ENCODE measurements at regions not wholly inside any gene's neighbourhood (a gene's known extent, or its start where the extent isn't known, plus 50 kb on each side); places are given as distances from the start of the nearest gene placed in this dataset.
A peak's percentile ranks its signal among the peaks of the same experiment; 100 is the strongest.

- TF ChIP-seq CTCF (IDR thresholded peaks at IDR 0.05; ENCODE audit: insufficient read depth, low read length, poor library complexity, severe bottlenecking) = no peak
- TF ChIP-seq EZH2phosphoT487 (conservative IDR thresholded peaks at IDR 0.05; ENCODE audit: low read length) = no peak
- H2AFZ ChIP-seq (ENCODE audit: low read depth, low read length, severe bottlenecking) = no peak overlapping the region
- no peaks in the 10 kb centered on the region for H3K27me3 ChIP-seq (ENCODE audit: low read length)
- H3F3A ChIP-seq (ENCODE audit: insufficient read depth) = no peaks in the 10 kb centered on the region
- no peaks in the 10 kb centered on the region for H4K20me1 ChIP-seq (ENCODE audit: low read depth, low read length)
- H3K9me2 ChIP-seq (replicated peaks; ENCODE audit: insufficient read depth, low read length) = no peaks in the 10 kb centered on the region
- H3K27ac ChIP-seq (ENCODE audit: low read depth, low read length) = no peak overlapping the region
- H3K9ac ChIP-seq (ENCODE audit: low read length) = no peak overlapping the region
- no peaks in the 10 kb centered on the region for H3K9me3 ChIP-seq (ENCODE audit: insufficient read depth, low read length)
- no peaks in the 10 kb centered on the region for H3K79me2 ChIP-seq (ENCODE audit: insufficient read depth, low read length)
- no peak overlapping the region for H3K4me2 ChIP-seq (ENCODE audit: low read depth, low read length, poor library complexity, severe bottlenecking)
- H3K4me3 ChIP-seq (ENCODE audit: insufficient read depth, low read length, poor library complexity, severe bottlenecking) = no peak overlapping the region
- no peaks in the 10 kb centered on the region for H3K36me3 ChIP-seq (ENCODE audit: low read length)
Measured at GRCh38 chr11:111099028-111099713, 146.4 kb upstream of the POU2AF2 start.

- Histone ChIP-seq H3K36me3 (ENCODE audit: low read length) (no peaks in the 10 kb centered on the region), H3K4me2 (ENCODE audit: low read depth, low read length, poor library complexity, severe bottlenecking) (no peak overlapping the region), H3K9ac (ENCODE audit: low read length) (no peak overlapping the region), H3K9me3 (ENCODE audit: insufficient read depth, low read length) (no peaks in the 10 kb centered on the region), H3K9me2 (replicated peaks; ENCODE audit: insufficient read depth, low read length) (no peaks in the 10 kb centered on the region), H2AFZ (ENCODE audit: low read depth, low read length, severe bottlenecking) (no peak overlapping the region), H3K4me3 (ENCODE audit: insufficient read depth, low read length, poor library complexity, severe bottlenecking) (no peak overlapping the region), H4K20me1 (ENCODE audit: low read depth, low read length) (no peaks in the 10 kb centered on the region), H3K27me3 (ENCODE audit: low read length) (no peaks in the 10 kb centered on the region), H3F3A (ENCODE audit: insufficient read depth) (no peaks in the 10 kb centered on the region), H3K79me2 (ENCODE audit: insufficient read depth, low read length) (no peaks in the 10 kb centered on the region), H3K27ac (ENCODE audit: low read depth, low read length) (no peak overlapping the region)
- no peak for TF ChIP-seq EZH2phosphoT487 (conservative IDR thresholded peaks at IDR 0.05; ENCODE audit: low read length)
- TF ChIP-seq CTCF (IDR thresholded peaks at IDR 0.05; ENCODE audit: insufficient read depth, low read length, poor library complexity, severe bottlenecking) = no peak
Measured at GRCh38 chr11:111098091-111098490, 147.4 kb upstream of the POU2AF2 start.

GRCh38 chr11:111097191-111097590 lies 148.3 kb upstream of the POU2AF2 start:
- no peaks in the 10 kb centered on the region for H3K79me2 ChIP-seq (ENCODE audit: insufficient read depth, low read length)
- H3K9me2 ChIP-seq (replicated peaks; ENCODE audit: insufficient read depth, low read length) = no peaks in the 10 kb centered on the region
- H2AFZ ChIP-seq (ENCODE audit: low read depth, low read length, severe bottlenecking) = peak overlapping the region; percentile 76
- no peaks in the 10 kb centered on the region for H3K36me3 ChIP-seq (ENCODE audit: low read length)
- H3K27ac ChIP-seq (ENCODE audit: low read depth, low read length) = peak overlapping the region; percentile 31
- H3K27me3 ChIP-seq (ENCODE audit: low read length) = no peaks in the 10 kb centered on the region
- peak overlapping the region; percentile 59 for H3K9ac ChIP-seq (ENCODE audit: low read length)
- no peaks in the 10 kb centered on the region for H3F3A ChIP-seq (ENCODE audit: insufficient read depth)
- H3K4me2 ChIP-seq (ENCODE audit: low read depth, low read length, poor library complexity, severe bottlenecking) = peak overlapping the region; percentile 81
- H3K4me3 ChIP-seq (ENCODE audit: insufficient read depth, low read length, poor library complexity, severe bottlenecking) = peak overlapping the region; percentile 56
- no peaks in the 10 kb centered on the region for H4K20me1 ChIP-seq (ENCODE audit: low read depth, low read length)
- no peaks in the 10 kb centered on the region for H3K9me3 ChIP-seq (ENCODE audit: insufficient read depth, low read length)
- TF ChIP-seq EZH2phosphoT487 (conservative IDR thresholded peaks at IDR 0.05; ENCODE audit: low read length) = no peak
- no peak for TF ChIP-seq CTCF (IDR thresholded peaks at IDR 0.05; ENCODE audit: insufficient read depth, low read length, poor library complexity, severe bottlenecking)
